GM19023 (cell line): ENCODE measurements at regions not wholly inside any gene's neighbourhood (a gene's known extent, or its start where the extent isn't known, plus 50 kb on each side); places are given as distances from the start of the nearest gene placed in this dataset.

Experiments
- ATAC-seq: cut with Tn5 transposase; IDR thresholded peaks from one replicate; pipeline ENCODE4 v1.9.1; 2021; ENCODE audit warnings: mild to moderate bottlenecking, moderate library complexity; ENCODE audit not compliant: unreplicated experiment

- ATAC-seq: no peak
These were observed 2028.3 kb downstream of the PCDH7 start for GRCh38 chr4:32748498-32748897.

- no peak for ATAC-seq
These were observed 2032.8 kb downstream of the PCDH7 start for GRCh38 chr4:32752962-32753361.

GRCh38 chr4:32768664-32769389, 2048.7 kb downstream of the PCDH7 start:
- ATAC-seq: no peak

- no peak for ATAC-seq
These were observed 2051.3 kb downstream of the PCDH7 start for GRCh38 chr4:32771491-32771890.

DNA sequence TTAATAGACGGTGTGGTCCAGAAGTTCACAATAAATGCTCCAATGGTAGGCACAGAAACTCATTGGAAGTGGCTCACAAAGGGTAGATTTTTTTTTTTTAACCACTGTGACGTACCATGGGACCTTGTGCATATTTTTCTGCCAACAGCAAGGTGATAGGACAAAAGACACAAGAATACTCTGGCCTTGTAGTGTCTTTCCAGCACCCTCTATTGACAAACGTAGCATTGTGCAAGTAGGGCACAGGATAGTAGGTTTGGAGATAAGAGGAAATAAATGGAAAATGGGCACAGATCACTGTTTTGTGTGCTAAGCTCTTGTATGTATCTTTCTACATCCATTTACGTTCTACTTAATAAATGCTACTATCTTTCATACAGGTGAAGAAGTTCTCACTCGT, 2054.9 kb downstream of the PCDH7 start:
- ATAC-seq: no peak

DNA sequence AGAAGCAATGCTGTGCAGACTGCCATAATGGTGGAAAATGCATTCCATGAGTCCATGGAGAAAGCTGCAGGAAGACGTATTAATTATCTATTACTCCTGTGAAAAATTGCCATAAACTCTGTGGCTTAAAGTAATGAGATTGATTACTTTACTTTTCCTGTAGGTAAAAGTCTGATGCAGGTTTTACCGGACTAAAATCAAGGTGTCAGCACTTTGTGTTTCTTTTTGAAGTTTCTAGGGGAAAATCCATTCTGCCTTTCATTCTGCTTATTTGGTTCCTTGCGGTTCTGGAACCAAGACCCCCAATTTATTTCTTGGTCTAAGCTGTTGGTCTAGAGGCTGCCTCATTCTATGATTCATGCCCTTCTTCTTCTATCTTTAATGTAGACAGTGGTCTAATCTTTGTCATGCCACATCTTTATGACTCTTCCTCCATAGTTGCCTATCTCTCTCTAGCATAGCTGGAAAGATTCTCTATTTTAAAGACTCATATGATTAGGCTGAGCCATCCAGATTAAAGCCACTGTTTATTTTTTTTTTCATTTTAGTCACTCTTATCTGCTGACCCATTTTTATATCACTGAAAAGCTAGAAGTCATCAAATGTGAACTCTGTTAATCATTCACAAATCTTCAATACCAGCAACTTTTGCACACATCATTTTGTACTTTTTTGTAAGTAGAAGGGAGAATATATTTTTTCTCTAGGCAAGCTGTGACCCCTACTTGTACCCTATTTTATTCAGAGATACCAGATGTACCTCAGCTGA, 2056.4 kb downstream of the PCDH7 start:
- ATAC-seq: no peak

- no peak for ATAC-seq
These were observed 2057.9 kb downstream of the PCDH7 start for GRCh38 chr4:32778025-32778424.

GRCh38 chr4:32778938-32779337, 2058.8 kb downstream of the PCDH7 start:
- no peak for ATAC-seq

GRCh38 chr4:32789026-32789608, 2068.9 kb downstream of the PCDH7 start:
- ATAC-seq: no peak

GRCh38 chr4:32790803-32791202, 2070.6 kb downstream of the PCDH7 start:
- no peak for ATAC-seq

DNA sequence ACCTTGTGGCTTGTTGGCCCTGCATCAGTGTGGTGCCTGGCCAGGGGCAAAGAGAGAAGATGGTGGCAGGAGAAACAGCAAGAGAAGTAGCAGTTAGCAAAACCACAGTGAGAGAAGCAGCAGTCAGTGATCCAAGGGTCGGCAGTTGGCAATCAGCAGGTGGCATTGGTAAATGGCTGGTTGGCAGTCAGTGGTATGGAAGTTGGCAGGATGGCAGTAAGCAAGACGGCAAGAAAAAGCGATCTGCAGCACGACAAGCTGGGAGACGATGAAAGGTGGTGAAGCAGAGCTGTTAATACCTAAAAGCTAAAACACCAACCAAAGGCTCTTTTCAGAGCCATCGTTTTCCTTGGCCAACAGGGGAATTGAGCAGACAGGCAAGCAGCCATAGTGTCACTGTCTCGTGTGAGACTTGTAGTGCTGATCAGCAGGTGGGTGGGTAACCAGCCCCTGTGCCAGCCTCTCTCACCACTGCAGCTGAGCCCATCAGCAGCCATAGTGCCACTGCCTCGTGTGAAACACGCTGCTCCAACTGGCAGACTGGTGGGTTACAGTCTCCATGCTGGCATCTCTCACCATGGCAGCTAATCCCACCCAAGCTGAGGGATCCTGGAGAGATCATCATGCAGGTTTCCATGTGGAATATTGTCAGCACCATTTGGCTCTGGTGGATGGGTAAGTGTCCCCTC, 2078.4 kb downstream of the PCDH7 start:
- ATAC-seq: no peak

DNA sequence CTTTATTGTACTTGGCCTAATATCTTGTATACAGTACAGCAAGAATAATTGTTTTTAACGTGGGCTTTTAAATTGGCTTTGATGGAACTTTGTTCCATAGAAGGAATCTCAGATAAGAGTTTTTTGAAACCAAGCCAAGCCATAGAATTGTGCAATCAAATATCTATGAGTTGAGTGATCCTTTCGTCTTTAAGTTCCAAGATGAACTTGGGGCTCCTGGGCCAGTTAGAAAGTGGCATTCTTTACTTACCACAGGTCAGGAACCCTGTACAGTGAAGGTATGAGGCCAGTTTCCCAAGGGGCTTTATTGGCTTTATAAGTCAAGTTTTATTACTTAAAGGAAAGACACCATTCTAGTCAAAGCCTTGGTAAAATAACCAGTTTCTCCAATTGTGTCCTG, 2104.2 kb downstream of the PCDH7 start:
- ATAC-seq: no peak

DNA sequence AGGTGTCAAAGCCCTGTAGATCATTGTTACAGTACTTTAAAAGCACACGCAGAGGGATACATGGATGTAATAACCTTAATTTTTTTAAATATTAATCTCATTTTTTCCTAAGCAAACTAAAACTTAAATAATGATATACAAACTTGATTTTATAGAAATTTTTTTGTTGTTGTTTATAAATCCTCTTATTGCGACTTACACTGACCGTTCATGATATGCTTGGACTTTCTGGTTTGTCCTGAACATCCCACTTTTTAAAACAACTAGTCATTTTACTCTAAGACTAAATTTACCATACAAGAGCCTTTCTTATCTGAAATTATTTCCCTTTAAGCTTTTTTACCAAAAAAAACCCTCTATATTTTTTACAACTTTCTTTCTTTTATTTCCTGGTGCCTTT, 2106.0 kb downstream of the PCDH7 start:
- no peak for ATAC-seq

- ATAC-seq: no peak
These were observed 2110.0 kb downstream of the PCDH7 start for GRCh38 chr4:32830160-32830559.

DNA sequence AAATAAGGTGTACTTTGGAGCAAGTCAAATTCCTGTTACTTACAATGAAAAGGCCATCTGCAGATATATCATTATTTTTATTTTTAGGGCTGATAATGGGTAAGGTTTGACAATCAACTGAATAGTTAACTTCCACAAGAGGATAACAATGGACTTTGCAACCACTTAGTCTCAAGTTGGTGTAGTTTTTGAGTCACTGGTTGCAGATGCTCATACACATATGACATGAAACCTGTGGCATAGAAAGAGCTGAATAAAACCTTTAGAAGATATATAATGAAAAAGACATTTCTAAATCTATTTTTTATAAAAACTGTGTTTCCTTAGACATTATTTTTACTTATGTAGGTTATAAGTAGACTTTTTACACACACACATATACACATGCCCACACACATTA, 2110.9 kb downstream of the PCDH7 start:
- ATAC-seq: no peak

GRCh38 chr4:32840461-32841189, 2120.5 kb downstream of the PCDH7 start:
- ATAC-seq: no peak

- no peak for ATAC-seq
These were observed 2121.0 kb downstream of the PCDH7 start for GRCh38 chr4:32841217-32841616.

GRCh38 chr4:32847461-32847860, 2127.3 kb downstream of the PCDH7 start:
- ATAC-seq: no peak

GRCh38 chr4:32855622-32856021, 2135.5 kb downstream of the PCDH7 start:
- no peak for ATAC-seq

DNA sequence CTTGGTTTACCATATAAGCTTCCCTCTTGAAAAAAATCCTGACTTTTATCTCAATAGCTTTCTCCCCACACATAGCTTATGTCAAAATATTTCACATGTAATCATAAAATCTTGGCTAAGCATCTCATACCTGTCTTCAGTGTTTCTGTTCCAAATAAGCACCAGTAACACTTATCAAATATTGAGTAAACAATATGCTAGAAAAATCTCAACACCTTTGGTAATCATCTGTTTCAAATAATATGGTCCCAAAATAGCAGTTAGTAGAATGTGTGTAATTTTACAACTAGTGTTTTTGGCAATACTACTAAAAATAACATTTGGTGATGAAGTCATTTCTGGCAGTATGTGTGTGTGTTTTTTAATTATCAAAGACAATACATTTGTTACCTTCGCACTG, 2138.2 kb downstream of the PCDH7 start:
- ATAC-seq: no peak

DNA sequence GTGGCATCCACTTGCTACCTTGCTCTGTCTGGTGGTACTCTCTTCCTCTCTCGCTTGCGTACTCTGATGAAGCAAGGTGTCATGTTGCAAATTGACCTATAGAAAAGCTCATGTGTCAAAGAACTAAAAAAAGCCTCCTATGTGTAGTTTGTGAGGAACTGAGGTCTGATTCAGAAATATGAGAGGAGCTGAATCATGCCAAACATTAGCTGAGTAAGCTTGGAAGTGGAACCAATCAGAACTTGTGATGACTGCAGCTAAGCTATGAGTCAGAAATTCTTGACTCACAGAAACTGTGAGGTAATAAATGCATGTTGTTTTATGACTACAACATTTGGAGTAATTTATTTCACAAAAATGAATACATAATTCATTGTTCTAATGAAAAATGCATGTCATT, 2138.8 kb downstream of the PCDH7 start:
- ATAC-seq: no peak
